Neural cell (in vitro differentiated cells): ENCODE measurements at regions not wholly inside any gene's neighbourhood (a gene's known extent, or its start where the extent isn't known, plus 50 kb on each side); places are given as distances from the start of the nearest gene placed in this dataset.

Experiments
- CTCF ChIP-seq: fragments of 450-650 bp; IDR thresholded peaks from 2 replicates; pipeline ENCODE4 v1.5.1; 2014; ENCODE audit warnings: antibody characterized with exemption, mild to moderate bottlenecking, moderate library complexity; ENCODE audit not compliant: poor library complexity, severe bottlenecking
- EP300 ChIP-seq: fragments of 450-650 bp; conservative IDR thresholded peaks from 2 replicates; pipeline ENCODE4 v1.6.1; 2014; ENCODE audit warnings: antibody characterized with exemption, mild to moderate bottlenecking, moderate library complexity; ENCODE audit not compliant: poor library complexity, severe bottlenecking
- EZH2 ChIP-seq: fragments of 200-600, 300-800 bp; shearing (Covaris generic), sonication (generic); IDR thresholded peaks from 2 replicates; pipeline ENCODE4 v1.6.1; 2014; ENCODE audit warnings: antibody characterized with exemption, low read length, borderline replicate concordance, mild to moderate bottlenecking; ENCODE audit not compliant: insufficient read depth, poor library complexity, severe bottlenecking
- MXI1 ChIP-seq: fragments of 450-650 bp; conservative IDR thresholded peaks from 2 replicates; pipeline ENCODE4 v1.6.1; 2014; ENCODE audit warnings: antibody characterized with exemption, mild to moderate bottlenecking; ENCODE audit not compliant: poor library complexity, severe bottlenecking
- POLR2AphosphoS5 ChIP-seq: IDR thresholded peaks from 2 replicates; pipeline ENCODE4 v1.6.1; 2012
- RAD21 ChIP-seq: fragments of 450-650 bp; conservative IDR thresholded peaks from 2 replicates; pipeline ENCODE4 v1.6.1; 2014; ENCODE audit warnings: antibody characterized with exemption, mild to moderate bottlenecking, moderate library complexity
- REST ChIP-seq: IDR thresholded peaks from 2 replicates; pipeline ENCODE4 v1.6.1; 2012; ENCODE audit warnings: borderline replicate concordance
- SMC3 ChIP-seq: fragments of 450-650 bp; conservative IDR thresholded peaks from 2 replicates; pipeline ENCODE4 v1.6.1; 2014; ENCODE audit warnings: antibody characterized with exemption, mild to moderate bottlenecking, moderate library complexity; ENCODE audit not compliant: poor library complexity
- TAF1 ChIP-seq: IDR thresholded peaks from 2 replicates; pipeline ENCODE4 v1.6.1; 2012; ENCODE audit warnings: low read depth

GRCh38 chr6:151721671-151722070 is 85.8 kb upstream of the ESR1 start:
- TF ChIP-seq CTCF = no peak
- no peak for TF ChIP-seq POLR2AphosphoS5
- TF ChIP-seq TAF1 = no peak
- no peak for TF ChIP-seq REST
- TF ChIP-seq EP300 = no peak
- no peak for TF ChIP-seq SMC3
- no peak for TF ChIP-seq MXI1
- no peak for TF ChIP-seq EZH2
- no peak for TF ChIP-seq RAD21
